KOPT-K1 (cell line): ENCODE measurements at regions not wholly inside any gene's neighbourhood (a gene's known extent, or its start where the extent isn't known, plus 50 kb on each side); places are given as distances from the start of the nearest gene placed in this dataset.
A peak's percentile ranks its signal among the peaks of the same experiment; 100 is the strongest.

ENCODE experiments used
- H3K27ac ChIP-seq: fragments of 200-600 bp; sonication (generic); 2 replicates; pipeline ENCODE4 v1.5.1; 2016; ENCODE audit warnings: antibody characterized with exemption, mild to moderate bottlenecking, low read depth, low read length; ENCODE audit not compliant: poor library complexity, severe bottlenecking
- H3K36me3 ChIP-seq: fragments of 200-600 bp; sonication (generic); 2 replicates; pipeline ENCODE4 v1.5.1; 2017; ENCODE audit warnings: antibody characterized with exemption, mild to moderate bottlenecking, low read length, moderate library complexity; ENCODE audit not compliant: insufficient read depth
- H3K9me3 ChIP-seq: fragments of 200-600 bp; sonication (generic); 2 replicates; pipeline ENCODE4 v1.5.1; 2017; ENCODE audit warnings: antibody characterized with exemption, low read length, mild to moderate bottlenecking; ENCODE audit not compliant: insufficient read depth, poor library complexity, severe bottlenecking

GRCh38 chr12:11549119-11549518, 100.4 kb upstream of the ETV6 start:
- Histone ChIP-seq H3K27ac (no peak overlapping the region), H3K9me3 (no peaks in the 10 kb centered on the region), H3K36me3 (no peaks in the 10 kb centered on the region)

GRCh38 chr12:11553871-11554533, 95.5 kb upstream of the ETV6 start:
- H3K36me3 ChIP-seq: no peaks in the 10 kb centered on the region
- peak overlapping the region; percentile 2 for H3K27ac ChIP-seq

GRCh38 chr12:11555195-11555594, 94.3 kb upstream of the ETV6 start:
- Histone ChIP-seq H3K27ac (peak overlapping the region; percentile 35), H3K36me3 (no peaks in the 10 kb centered on the region), H3K9me3 (no peaks in the 10 kb centered on the region)

More at GRCh38 chr12:11553871-11554533, 95.5 kb upstream of the ETV6 start:
- no peaks in the 10 kb centered on the region for H3K9me3 ChIP-seq

GRCh38 chr12:11555743-11556625, 93.5 kb upstream of the ETV6 start:
- Histone ChIP-seq H3K27ac (peak overlapping the region; percentile 35), H3K36me3 (no peaks in the 10 kb centered on the region), H3K9me3 (no peaks in the 10 kb centered on the region)

GRCh38 chr12:11556682-11557081, 92.8 kb upstream of the ETV6 start:
- H3K9me3 ChIP-seq: no peaks in the 10 kb centered on the region
- no peak overlapping the region for H3K27ac ChIP-seq
- no peaks in the 10 kb centered on the region for H3K36me3 ChIP-seq

- Histone ChIP-seq H3K36me3 (no peaks in the 10 kb centered on the region), H3K27ac (no peak overlapping the region), H3K9me3 (no peaks in the 10 kb centered on the region)
Measured at GRCh38 chr12:11559626-11560340, 89.7 kb upstream of the ETV6 start.

- no peak overlapping the region for H3K27ac ChIP-seq
Measured at GRCh38 chr12:11561411-11561810, 88.1 kb upstream of the ETV6 start.

GRCh38 chr12:11563785-11564739, 85.4 kb upstream of the ETV6 start:
- H3K36me3 ChIP-seq: no peaks in the 10 kb centered on the region
- no peaks in the 10 kb centered on the region for H3K9me3 ChIP-seq
- H3K27ac ChIP-seq: no peak overlapping the region

More at GRCh38 chr12:11561411-11561810, 88.1 kb upstream of the ETV6 start:
- Histone ChIP-seq H3K36me3 (no peaks in the 10 kb centered on the region), H3K9me3 (no peaks in the 10 kb centered on the region)

- Histone ChIP-seq H3K36me3 (no peaks in the 10 kb centered on the region), H3K9me3 (no peaks in the 10 kb centered on the region), H3K27ac (no peak overlapping the region)
Measured at GRCh38 chr12:11564984-11565651, 84.4 kb upstream of the ETV6 start.

GRCh38 chr12:11565752-11566151, 83.7 kb upstream of the ETV6 start:
- Histone ChIP-seq H3K36me3 (no peaks in the 10 kb centered on the region), H3K9me3 (no peaks in the 10 kb centered on the region), H3K27ac (no peak overlapping the region)

GRCh38 chr12:11568155-11568761, 81.2 kb upstream of the ETV6 start:
- Histone ChIP-seq H3K36me3 (no peaks in the 10 kb centered on the region), H3K9me3 (no peaks in the 10 kb centered on the region), H3K27ac (no peak overlapping the region)

- no peaks in the 10 kb centered on the region for H3K36me3 ChIP-seq
- H3K9me3 ChIP-seq: no peaks in the 10 kb centered on the region
- H3K27ac ChIP-seq: no peak overlapping the region
Measured at GRCh38 chr12:11568762-11569478, 80.6 kb upstream of the ETV6 start.

GRCh38 chr12:11569716-11570115, 79.8 kb upstream of the ETV6 start:
- H3K36me3 ChIP-seq: no peaks in the 10 kb centered on the region

More at GRCh38 chr12:11569716-11570115, 79.8 kb upstream of the ETV6 start:
- H3K27ac ChIP-seq: no peak overlapping the region
- no peaks in the 10 kb centered on the region for H3K9me3 ChIP-seq
